ENCODE measurements at regions not wholly inside any gene's neighbourhood (a gene's known extent, or its start where the extent isn't known, plus 50 kb on each side); places are given as distances from the start of the nearest gene placed in this dataset.

DNA sequence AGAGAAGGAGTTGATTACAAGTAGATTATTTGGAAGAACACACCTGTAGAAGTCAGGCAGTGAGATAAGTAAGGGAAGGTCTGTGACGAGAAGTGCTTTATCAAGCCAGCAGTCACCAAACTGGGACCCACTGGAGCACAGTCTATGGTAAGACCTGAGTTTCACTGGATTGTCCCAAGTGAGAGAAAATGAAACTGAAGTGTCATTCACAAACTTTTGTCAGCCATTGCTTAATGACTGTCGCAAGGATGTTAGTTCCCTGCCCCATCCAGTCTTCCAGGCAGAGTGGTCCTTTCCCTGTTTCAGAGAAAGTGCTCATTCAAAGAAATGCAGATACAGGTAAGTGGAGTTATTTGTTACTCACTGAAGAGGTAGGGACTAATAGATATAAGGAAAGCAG lies 728.0 kb upstream of the TENM4 start (continued):
- TF ChIP-seq, protein P1, sequence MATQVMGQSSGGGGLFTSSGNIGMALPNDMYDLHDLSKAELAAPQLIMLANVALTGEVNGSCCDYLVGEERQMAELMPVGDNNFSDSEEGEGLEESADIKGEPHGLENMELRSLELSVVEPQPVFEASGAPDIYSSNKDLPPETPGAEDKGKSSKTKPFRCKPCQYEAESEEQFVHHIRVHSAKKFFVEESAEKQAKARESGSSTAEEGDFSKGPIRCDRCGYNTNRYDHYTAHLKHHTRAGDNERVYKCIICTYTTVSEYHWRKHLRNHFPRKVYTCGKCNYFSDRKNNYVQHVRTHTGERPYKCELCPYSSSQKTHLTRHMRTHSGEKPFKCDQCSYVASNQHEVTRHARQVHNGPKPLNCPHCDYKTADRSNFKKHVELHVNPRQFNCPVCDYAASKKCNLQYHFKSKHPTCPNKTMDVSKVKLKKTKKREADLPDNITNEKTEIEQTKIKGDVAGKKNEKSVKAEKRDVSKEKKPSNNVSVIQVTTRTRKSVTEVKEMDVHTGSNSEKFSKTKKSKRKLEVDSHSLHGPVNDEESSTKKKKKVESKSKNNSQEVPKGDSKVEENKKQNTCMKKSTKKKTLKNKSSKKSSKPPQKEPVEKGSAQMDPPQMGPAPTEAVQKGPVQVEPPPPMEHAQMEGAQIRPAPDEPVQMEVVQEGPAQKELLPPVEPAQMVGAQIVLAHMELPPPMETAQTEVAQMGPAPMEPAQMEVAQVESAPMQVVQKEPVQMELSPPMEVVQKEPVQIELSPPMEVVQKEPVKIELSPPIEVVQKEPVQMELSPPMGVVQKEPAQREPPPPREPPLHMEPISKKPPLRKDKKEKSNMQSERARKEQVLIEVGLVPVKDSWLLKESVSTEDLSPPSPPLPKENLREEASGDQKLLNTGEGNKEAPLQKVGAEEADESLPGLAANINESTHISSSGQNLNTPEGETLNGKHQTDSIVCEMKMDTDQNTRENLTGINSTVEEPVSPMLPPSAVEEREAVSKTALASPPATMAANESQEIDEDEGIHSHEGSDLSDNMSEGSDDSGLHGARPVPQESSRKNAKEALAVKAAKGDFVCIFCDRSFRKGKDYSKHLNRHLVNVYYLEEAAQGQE (IDR thresholded peaks at IDR 0.05): no peak
- no peak for TF ChIP-seq GATA3 (IDR thresholded peaks at IDR 0.05; ENCODE audit: borderline replicate concordance)

DNA sequence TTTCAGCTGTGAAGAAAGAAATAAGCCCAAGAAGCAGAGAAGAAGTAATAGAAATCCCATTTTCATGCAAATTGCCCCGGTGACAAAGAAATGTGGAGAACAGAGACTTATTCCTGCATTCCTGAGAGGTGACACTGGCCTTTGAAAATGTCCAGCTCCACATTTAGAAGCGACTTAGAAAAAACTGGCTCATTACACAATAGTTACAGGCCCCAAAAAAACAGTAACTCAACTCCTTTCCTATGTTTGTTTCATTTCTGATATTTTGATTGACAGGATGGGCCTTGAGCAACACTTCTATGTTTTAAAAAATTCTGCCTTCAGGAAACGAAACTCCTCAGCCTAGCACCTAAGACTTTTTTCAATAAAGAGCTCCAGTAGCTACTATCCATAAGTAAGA lies 726.9 kb upstream of the TENM4 start:
- no peaks in the 10 kb centered on the region for H3K4me1 ChIP-seq
- no peak overlapping the region for H3K4me2 ChIP-seq
- TF ChIP-seq, protein P2, sequence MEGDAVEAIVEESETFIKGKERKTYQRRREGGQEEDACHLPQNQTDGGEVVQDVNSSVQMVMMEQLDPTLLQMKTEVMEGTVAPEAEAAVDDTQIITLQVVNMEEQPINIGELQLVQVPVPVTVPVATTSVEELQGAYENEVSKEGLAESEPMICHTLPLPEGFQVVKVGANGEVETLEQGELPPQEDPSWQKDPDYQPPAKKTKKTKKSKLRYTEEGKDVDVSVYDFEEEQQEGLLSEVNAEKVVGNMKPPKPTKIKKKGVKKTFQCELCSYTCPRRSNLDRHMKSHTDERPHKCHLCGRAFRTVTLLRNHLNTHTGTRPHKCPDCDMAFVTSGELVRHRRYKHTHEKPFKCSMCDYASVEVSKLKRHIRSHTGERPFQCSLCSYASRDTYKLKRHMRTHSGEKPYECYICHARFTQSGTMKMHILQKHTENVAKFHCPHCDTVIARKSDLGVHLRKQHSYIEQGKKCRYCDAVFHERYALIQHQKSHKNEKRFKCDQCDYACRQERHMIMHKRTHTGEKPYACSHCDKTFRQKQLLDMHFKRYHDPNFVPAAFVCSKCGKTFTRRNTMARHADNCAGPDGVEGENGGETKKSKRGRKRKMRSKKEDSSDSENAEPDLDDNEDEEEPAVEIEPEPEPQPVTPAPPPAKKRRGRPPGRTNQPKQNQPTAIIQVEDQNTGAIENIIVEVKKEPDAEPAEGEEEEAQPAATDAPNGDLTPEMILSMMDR (IDR thresholded peaks at IDR 0.05): no peak
- no peak for TF ChIP-seq MAZ (IDR thresholded peaks at IDR 0.05; ENCODE audit: borderline replicate concordance, low read depth, low read length)
- TF ChIP-seq, protein P3, sequence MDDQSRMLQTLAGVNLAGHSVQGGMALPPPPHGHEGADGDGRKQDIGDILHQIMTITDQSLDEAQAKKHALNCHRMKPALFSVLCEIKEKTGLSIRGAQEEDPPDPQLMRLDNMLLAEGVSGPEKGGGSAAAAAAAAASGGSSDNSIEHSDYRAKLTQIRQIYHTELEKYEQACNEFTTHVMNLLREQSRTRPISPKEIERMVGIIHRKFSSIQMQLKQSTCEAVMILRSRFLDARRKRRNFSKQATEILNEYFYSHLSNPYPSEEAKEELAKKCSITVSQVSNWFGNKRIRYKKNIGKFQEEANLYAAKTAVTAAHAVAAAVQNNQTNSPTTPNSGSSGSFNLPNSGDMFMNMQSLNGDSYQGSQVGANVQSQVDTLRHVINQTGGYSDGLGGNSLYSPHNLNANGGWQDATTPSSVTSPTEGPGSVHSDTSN (IDR thresholded peaks at IDR 0.05): no peak
- TF ChIP-seq, protein P4, sequence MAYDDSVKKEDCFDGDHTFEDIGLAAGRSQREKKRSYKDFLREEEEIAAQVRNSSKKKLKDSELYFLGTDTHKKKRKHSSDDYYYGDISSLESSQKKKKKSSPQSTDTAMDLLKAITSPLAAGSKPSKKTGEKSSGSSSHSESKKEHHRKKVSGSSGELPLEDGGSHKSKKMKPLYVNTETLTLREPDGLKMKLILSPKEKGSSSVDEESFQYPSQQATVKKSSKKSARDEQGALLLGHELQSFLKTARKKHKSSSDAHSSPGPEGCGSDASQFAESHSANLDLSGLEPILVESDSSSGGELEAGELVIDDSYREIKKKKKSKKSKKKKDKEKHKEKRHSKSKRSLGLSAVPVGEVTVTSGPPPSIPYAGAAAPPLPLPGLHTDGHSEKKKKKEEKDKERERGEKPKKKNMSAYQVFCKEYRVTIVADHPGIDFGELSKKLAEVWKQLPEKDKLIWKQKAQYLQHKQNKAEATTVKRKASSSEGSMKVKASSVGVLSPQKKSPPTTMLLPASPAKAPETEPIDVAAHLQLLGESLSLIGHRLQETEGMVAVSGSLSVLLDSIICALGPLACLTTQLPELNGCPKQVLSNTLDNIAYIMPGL (CRISPR knock-in tag; IDR thresholded peaks at IDR 0.05; ENCODE audit: borderline replicate concordance): no peak
- no peak for TF ChIP-seq CHD4 (IDR thresholded peaks at IDR 0.05; ENCODE audit: borderline replicate concordance)
- TF ChIP-seq NFE2L2 (conservative IDR thresholded peaks at IDR 0.05; ENCODE audit: low read length): no peak
- no peak for TF ChIP-seq RCOR1 (IDR thresholded peaks at IDR 0.05; ENCODE audit: low read depth, low read length)
- TF ChIP-seq HDAC2 (IDR thresholded peaks at IDR 0.05): no peak
- H3K27ac ChIP-seq: no peak overlapping the region
- ATAC-seq (no peak), DNase-seq (ENCODE audit: low read depth in 1 of 2, low spot score in 1 of 2) (no peak), FAIRE-seq (no peak)
- POLR2A ChIA-PET: no interaction called here
- H3K9me3 ChIP-seq: no peaks in the 10 kb centered on the region
- CTCF ChIA-PET: no interaction called here
- H3K4me3 ChIP-seq: no peak overlapping the region
- WGBS (ENCODE audit: missing lambda C conversion rate): under 1% methylated on average over 3 of the region's 3 CpGs

DNA sequence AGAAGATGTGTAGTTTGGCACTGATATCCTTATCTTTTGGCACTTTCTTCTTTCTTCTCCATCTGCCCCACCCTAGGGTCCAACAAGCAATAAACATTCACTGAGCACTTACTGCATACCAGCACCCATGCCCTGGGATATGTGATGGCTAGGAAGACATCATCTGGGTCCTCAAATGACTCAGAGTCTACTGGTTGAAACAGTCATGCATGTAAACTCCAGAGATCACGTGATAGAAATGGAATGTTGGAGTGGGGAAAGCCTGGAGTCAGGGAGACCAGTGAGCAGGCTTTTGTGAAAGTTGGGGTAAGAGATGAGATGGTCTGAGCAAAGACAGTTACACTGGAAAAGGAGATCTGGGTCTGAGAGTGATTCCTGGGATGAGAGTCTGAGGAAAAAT lies 724.9 kb upstream of the TENM4 start:
- DNase-seq (ENCODE audit: low read depth in 1 of 2, low spot score in 1 of 2) (no peak), ATAC-seq (no peak), FAIRE-seq (no peak)
- no peaks in the 10 kb centered on the region for H3K9me3 ChIP-seq
- H3K4me3 ChIP-seq: no peak overlapping the region
- TF ChIP-seq RCOR1 (IDR thresholded peaks at IDR 0.05; ENCODE audit: low read depth, low read length) (no peak), CBX8 (IDR thresholded peaks at IDR 0.05) (no peak), ZNF302 (CRISPR knock-in tag; IDR thresholded peaks at IDR 0.05) (no peak), ZSCAN20 (CRISPR knock-in tag; IDR thresholded peaks at IDR 0.05) (no peak), MAFK (IDR thresholded peaks at IDR 0.05; ENCODE audit: partially characterized antibody) (no peak), SMC3 (IDR thresholded peaks at IDR 0.05) (no peak), POLR2AphosphoS2 (conservative IDR thresholded peaks at IDR 0.05; ENCODE audit: low read length) (no peak), EHMT2 (IDR thresholded peaks at IDR 0.05; ENCODE audit: low read depth) (no peak), JUN (IDR thresholded peaks at IDR 0.05) (no peak), FOSB (CRISPR knock-in tag; IDR thresholded peaks at IDR 0.05) (no peak), ZFP36 (IDR thresholded peaks at IDR 0.05; ENCODE audit: borderline replicate concordance, partially characterized antibody) (no peak)
- TF ChIP-seq, protein P2 (IDR thresholded peaks at IDR 0.05): no peak
- TF ChIP-seq, protein P5, sequence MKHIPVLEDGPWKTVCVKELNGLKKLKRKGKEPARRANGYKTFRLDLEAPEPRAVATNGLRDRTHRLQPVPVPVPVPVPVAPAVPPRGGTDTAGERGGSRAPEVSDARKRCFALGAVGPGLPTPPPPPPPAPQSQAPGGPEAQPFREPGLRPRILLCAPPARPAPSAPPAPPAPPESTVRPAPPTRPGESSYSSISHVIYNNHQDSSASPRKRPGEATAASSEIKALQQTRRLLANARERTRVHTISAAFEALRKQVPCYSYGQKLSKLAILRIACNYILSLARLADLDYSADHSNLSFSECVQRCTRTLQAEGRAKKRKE (CRISPR knock-in tag; IDR thresholded peaks at IDR 0.05; ENCODE audit: low read depth): no peak
- TF ChIP-seq, protein P6, sequence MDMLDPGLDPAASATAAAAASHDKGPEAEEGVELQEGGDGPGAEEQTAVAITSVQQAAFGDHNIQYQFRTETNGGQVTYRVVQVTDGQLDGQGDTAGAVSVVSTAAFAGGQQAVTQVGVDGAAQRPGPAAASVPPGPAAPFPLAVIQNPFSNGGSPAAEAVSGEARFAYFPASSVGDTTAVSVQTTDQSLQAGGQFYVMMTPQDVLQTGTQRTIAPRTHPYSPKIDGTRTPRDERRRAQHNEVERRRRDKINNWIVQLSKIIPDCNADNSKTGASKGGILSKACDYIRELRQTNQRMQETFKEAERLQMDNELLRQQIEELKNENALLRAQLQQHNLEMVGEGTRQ (IDR thresholded peaks at IDR 0.05): no peak
- ChIA-PET CTCF (no interaction called here), POLR2A (no interaction called here)
- H3K4me1 ChIP-seq: no peaks in the 10 kb centered on the region
- WGBS (ENCODE audit: missing lambda C conversion rate): 0% methylated on average over 1 of the region's 1 CpG
- H3K27ac ChIP-seq: no peak overlapping the region
- no peak overlapping the region for H3K4me2 ChIP-seq
